HG03064 (cell line): ENCODE measurements at regions not wholly inside any gene's neighbourhood (a gene's known extent, or its start where the extent isn't known, plus 50 kb on each side); places are given as distances from the start of the nearest gene placed in this dataset.
"Not testable (repeated sequence)": the region's sequence is repeated elsewhere in the genome, so short reads cannot be mapped to it uniquely, and the experiment has no call there.

Source experiments
- ATAC-seq: cut with Tn5 transposase; IDR thresholded peaks from one replicate; pipeline ENCODE4 v1.9.1; 2021; ENCODE audit warnings: low read depth; ENCODE audit not compliant: unreplicated experiment

- no peak for ATAC-seq
These were observed 398.4 kb downstream of the DSC3 start for GRCh38 chr18:30644158-30644557.

- no peak for ATAC-seq
These were observed 403.2 kb downstream of the DSC3 start for GRCh38 chr18:30639361-30639760.

- ATAC-seq: no peak
These were observed 408.3 kb downstream of the DSC3 start for GRCh38 chr18:30634249-30634648.

GRCh38 chr18:30632071-30632698 lies 410.4 kb downstream of the DSC3 start:
- ATAC-seq: no peak

- no peak for ATAC-seq
These were observed 416.6 kb downstream of the DSC3 start for GRCh38 chr18:30625961-30626360.

- no peak for ATAC-seq
These were observed 419.0 kb downstream of the DSC3 start for GRCh38 chr18:30623401-30624065.

- no peak for ATAC-seq
These were observed 419.9 kb downstream of the DSC3 start for GRCh38 chr18:30622635-30623034.

GRCh38 chr18:30622104-30622503 lies 420.4 kb downstream of the DSC3 start:
- ATAC-seq: no peak

GRCh38 chr18:30618567-30618966 lies 424.0 kb downstream of the DSC3 start:
- no peak for ATAC-seq

GRCh38 chr18:30616414-30616813 lies 426.1 kb downstream of the DSC3 start:
- ATAC-seq: no peak

- ATAC-seq: no peak
These were observed 429.1 kb downstream of the DSC3 start for GRCh38 chr18:30613467-30613801.

- no peak for ATAC-seq
These were observed 441.0 kb downstream of the DSC3 start for GRCh38 chr18:30601541-30601940.

- no peak for ATAC-seq
These were observed 445.3 kb downstream of the DSC3 start for GRCh38 chr18:30597202-30597601.

GRCh38 chr18:30596635-30597034 lies 445.9 kb downstream of the DSC3 start:
- no peak for ATAC-seq

GRCh38 chr18:30595942-30596341 lies 446.6 kb downstream of the DSC3 start:
- no peak for ATAC-seq

- ATAC-seq: not testable (repeated sequence)
These were observed 447.6 kb downstream of the DSC3 start for GRCh38 chr18:30594911-30595310.

- no peak for ATAC-seq
These were observed 451.1 kb downstream of the DSC3 start for GRCh38 chr18:30591462-30591861.

- no peak for ATAC-seq
These were observed 453.8 kb downstream of the DSC3 start for GRCh38 chr18:30588673-30589164.

- ATAC-seq: no peak
These were observed 458.8 kb downstream of the DSC3 start for GRCh38 chr18:30583768-30584167.

GRCh38 chr18:30582078-30582477 lies 460.5 kb downstream of the DSC3 start:
- ATAC-seq: no peak

- no peak for ATAC-seq
These were observed 463.8 kb downstream of the DSC3 start for GRCh38 chr18:30578707-30579106.

GRCh38 chr18:30572214-30572613 lies 470.3 kb downstream of the DSC3 start:
- no peak for ATAC-seq
